HL-60 (cell line): ENCODE measurements at regions not wholly inside any gene's neighbourhood (a gene's known extent, or its start where the extent isn't known, plus 50 kb on each side); places are given as distances from the start of the nearest gene placed in this dataset.

Experiments
- CTCF ChIP-seq: IDR thresholded peaks from one replicate; pipeline ENCODE4 v1.5.1; 2011; ENCODE audit warnings: low read length, control low read depth, inconsistent platforms; ENCODE audit not compliant: insufficient read depth
- GABPA ChIP-seq: IDR thresholded peaks from 2 replicates; pipeline ENCODE4 v1.6.1; 2012; ENCODE audit warnings: low read depth
- POLR2AphosphoS5 ChIP-seq: IDR thresholded peaks from 2 replicates; pipeline ENCODE4 v1.6.1; 2012; ENCODE audit warnings: low read depth
- REST ChIP-seq: IDR thresholded peaks from 2 replicates; pipeline ENCODE4 v1.6.1; 2012; ENCODE audit warnings: low read depth; ENCODE audit not compliant: insufficient replicate concordance

- no peak for TF ChIP-seq POLR2AphosphoS5
- no peak for TF ChIP-seq CTCF
- TF ChIP-seq REST, result no peak
- TF ChIP-seq GABPA, result no peak
Measured at GRCh38 chr4:82050796-82051195, 323.0 kb downstream of the HNRNPD start.
